Erythroblast (primary cell): ENCODE measurements at regions not wholly inside any gene's neighbourhood (a gene's known extent, or its start where the extent isn't known, plus 50 kb on each side); places are given as distances from the start of the nearest gene placed in this dataset.

Experiments used
- GATA1 ChIP-seq: IDR thresholded peaks from 2 replicates; pipeline ENCODE4 v1.6.1; 2011; ENCODE audit warnings: low read depth, mild to moderate bottlenecking, control low read depth, low read length, moderate library complexity
- POLR2A ChIP-seq: IDR thresholded peaks from 2 replicates; pipeline ENCODE4 v1.6.1; 2011; ENCODE audit warnings: mild to moderate bottlenecking, low read length

- TF ChIP-seq POLR2A (no peak), GATA1 (no peak)
Measured at GRCh38 chr4:149102765-149103164, 660.6 kb upstream of the NR3C2 start.
